ENCODE measurements at regions not wholly inside any gene's neighbourhood (a gene's known extent, or its start where the extent isn't known, plus 50 kb on each side); places are given as distances from the start of the nearest gene placed in this dataset.

- H3K9me3 Mint-ChIP-seq (ENCODE audit: unreplicated experiment) = no peaks in the 10 kb centered on the region
- H3K4me3 Mint-ChIP-seq (ENCODE audit: unreplicated experiment) = no peak overlapping the region
- H3K36me3 Mint-ChIP-seq (ENCODE audit: unreplicated experiment) = no peaks in the 10 kb centered on the region
- DNase-seq (ENCODE audit: extremely low spot score, unreplicated experiment) = no peak
- H3K27me3 Mint-ChIP-seq (ENCODE audit: unreplicated experiment) = no peaks in the 10 kb centered on the region
- TF ChIP-seq CTCF (IDR thresholded peaks at IDR 0.05) = no peak
- H3K27ac Mint-ChIP-seq (ENCODE audit: unreplicated experiment) = no peak overlapping the region
- peaks cover 14% of the 10 kb centered on the region for H3K4me1 Mint-ChIP-seq (ENCODE audit: unreplicated experiment)
Observed at GRCh38 chr14:94893411-94894160, 123.7 kb upstream of the GSC start.

DNA sequence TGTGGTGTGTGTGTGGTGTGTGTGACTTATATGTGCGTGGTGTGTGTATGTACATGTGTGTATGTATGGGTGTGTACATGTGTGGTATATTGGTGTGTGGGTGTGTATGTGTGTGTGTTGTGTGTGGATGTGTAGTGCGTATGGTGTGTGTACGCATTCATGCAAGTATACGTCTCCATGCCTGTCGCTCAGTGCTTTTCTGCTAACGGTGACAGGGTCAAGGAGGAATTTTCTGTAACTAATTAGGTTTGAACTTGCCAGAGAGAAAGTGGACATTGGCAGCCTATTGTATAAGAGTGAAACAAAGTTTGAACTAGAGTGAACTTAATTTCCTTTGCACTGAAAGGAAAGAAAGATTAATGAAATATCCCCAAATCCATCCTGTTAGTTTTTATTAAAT is 120.9 kb upstream of the GSC start:
- no peak overlapping the region for H3K27ac Mint-ChIP-seq (ENCODE audit: unreplicated experiment)
- H3K27me3 Mint-ChIP-seq (ENCODE audit: unreplicated experiment) = peaks cover 3% of the 10 kb centered on the region
- H3K36me3 Mint-ChIP-seq (ENCODE audit: unreplicated experiment) = no peaks in the 10 kb centered on the region
- no peak for TF ChIP-seq CTCF (IDR thresholded peaks at IDR 0.05)
- no peak overlapping the region for H3K4me3 Mint-ChIP-seq (ENCODE audit: unreplicated experiment)
- no peaks in the 10 kb centered on the region for H3K4me1 Mint-ChIP-seq (ENCODE audit: unreplicated experiment)
- DNase-seq (ENCODE audit: extremely low spot score, unreplicated experiment) = no peak
- H3K9me3 Mint-ChIP-seq (ENCODE audit: unreplicated experiment) = no peaks in the 10 kb centered on the region

- no peak for TF ChIP-seq CTCF (IDR thresholded peaks at IDR 0.05)
- no peak for DNase-seq (ENCODE audit: extremely low spot score, unreplicated experiment)
- H3K9me3 Mint-ChIP-seq (ENCODE audit: unreplicated experiment) = no peaks in the 10 kb centered on the region
- H3K27me3 Mint-ChIP-seq (ENCODE audit: unreplicated experiment) = peaks cover 3% of the 10 kb centered on the region
- no peak overlapping the region for H3K4me3 Mint-ChIP-seq (ENCODE audit: unreplicated experiment)
- H3K4me1 Mint-ChIP-seq (ENCODE audit: unreplicated experiment) = no peaks in the 10 kb centered on the region
- H3K36me3 Mint-ChIP-seq (ENCODE audit: unreplicated experiment) = no peaks in the 10 kb centered on the region
- no peak overlapping the region for H3K27ac Mint-ChIP-seq (ENCODE audit: unreplicated experiment)
Observed at GRCh38 chr14:94889520-94890312, 119.8 kb upstream of the GSC start.

DNA sequence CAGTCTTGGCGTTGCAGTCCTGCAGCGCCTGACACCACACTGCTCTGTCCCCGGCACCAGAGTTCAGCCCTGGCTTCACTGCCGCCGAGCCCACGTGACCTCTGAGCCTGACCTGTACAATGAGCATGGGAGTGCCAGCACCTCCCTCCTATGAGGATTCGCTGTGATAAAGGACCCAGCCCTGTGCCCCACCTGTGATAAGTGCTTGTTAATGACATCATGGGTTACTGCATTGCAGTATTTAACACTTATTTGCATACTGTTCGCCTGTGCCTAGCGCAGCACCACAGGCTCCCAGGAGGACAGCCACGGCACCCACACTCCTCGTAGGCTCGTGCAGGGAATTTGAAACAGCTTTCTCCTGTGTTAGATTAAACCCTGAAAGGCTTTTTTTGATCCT is 118.2 kb upstream of the GSC start:
- no peaks in the 10 kb centered on the region for H3K9me3 Mint-ChIP-seq (ENCODE audit: unreplicated experiment)
- no peak overlapping the region for H3K27ac Mint-ChIP-seq (ENCODE audit: unreplicated experiment)
- peaks cover 3% of the 10 kb centered on the region for H3K27me3 Mint-ChIP-seq (ENCODE audit: unreplicated experiment)
- H3K4me3 Mint-ChIP-seq (ENCODE audit: unreplicated experiment) = no peak overlapping the region
- DNase-seq (ENCODE audit: extremely low spot score, unreplicated experiment) = no peak
- TF ChIP-seq CTCF (IDR thresholded peaks at IDR 0.05) = no peak
- H3K36me3 Mint-ChIP-seq (ENCODE audit: unreplicated experiment) = no peaks in the 10 kb centered on the region
- no peaks in the 10 kb centered on the region for H3K4me1 Mint-ChIP-seq (ENCODE audit: unreplicated experiment)

DNA sequence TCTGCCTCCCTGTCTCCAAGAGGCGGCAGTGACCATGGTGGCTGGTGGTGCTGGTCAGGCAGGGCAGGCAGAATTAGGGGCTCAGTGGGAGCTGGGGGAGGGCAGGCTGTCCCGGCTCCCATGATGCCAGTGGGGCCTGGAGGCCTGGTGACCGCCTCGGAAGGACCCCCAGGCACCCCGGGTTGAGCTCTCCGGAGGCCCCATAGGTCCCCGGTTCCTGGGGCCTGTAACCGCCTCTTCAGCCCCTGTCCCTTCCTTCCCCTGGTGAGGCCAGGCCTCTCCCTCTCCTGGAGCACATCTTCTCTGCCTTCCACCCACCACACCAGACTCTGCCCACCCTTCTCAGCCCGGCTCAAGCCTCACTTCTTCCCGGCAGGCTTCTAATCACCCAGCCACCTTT is 117.7 kb upstream of the GSC start:
- no peak for DNase-seq (ENCODE audit: extremely low spot score, unreplicated experiment)
- Mint-ChIP-seq H3K27ac (ENCODE audit: unreplicated experiment) (no peak overlapping the region), H3K9me3 (ENCODE audit: unreplicated experiment) (no peaks in the 10 kb centered on the region), H3K4me1 (ENCODE audit: unreplicated experiment) (no peaks in the 10 kb centered on the region), H3K4me3 (ENCODE audit: unreplicated experiment) (no peak overlapping the region), H3K27me3 (ENCODE audit: unreplicated experiment) (peaks cover 3% of the 10 kb centered on the region), H3K36me3 (ENCODE audit: unreplicated experiment) (no peaks in the 10 kb centered on the region)
- no peak for TF ChIP-seq CTCF (IDR thresholded peaks at IDR 0.05)
